ENCODE measurements at regions not wholly inside any gene's neighbourhood (a gene's known extent, or its start where the extent isn't known, plus 50 kb on each side); places are given as distances from the start of the nearest gene placed in this dataset.

GRCh38 chr12:16495196-16495595 is 110.8 kb downstream of the LMO3 start:
- no peaks in the 10 kb centered on the region for H3K9me3 Mint-ChIP-seq
- no peak overlapping the region for H3K4me3 Mint-ChIP-seq
- no peaks in the 10 kb centered on the region for H3K27me3 ChIP-seq (ENCODE audit: insufficient read depth, low read length)
- no peak overlapping the region for H2BK12ac ChIP-seq (ENCODE audit: insufficient read length, low read depth, low read length)
- no peak overlapping the region for H3K56ac ChIP-seq (ENCODE audit: insufficient read length, low read depth, low read length)
- H3K9ac ChIP-seq (ENCODE audit: extremely low read depth, insufficient read length, low read length): no peak overlapping the region
- H2BK20ac ChIP-seq (ENCODE audit: low read depth, low read length, poor library complexity, severe bottlenecking): no peak overlapping the region
- 0 out of 4 replicates have a peak, but pooled peaks cover 0 to 6% of the 10 kb centered on the region in 2 experiments for H3K4me1 Mint-ChIP-seq
- no peak overlapping the region for H3K27ac Mint-ChIP-seq
- no peak overlapping the region for H3K4me2 ChIP-seq (ENCODE audit: insufficient read depth, insufficient read length, low read length)
- H3K23me2 ChIP-seq (ENCODE audit: insufficient read length, low read depth, low read length, poor library complexity, severe bottlenecking): no peaks in the 10 kb centered on the region
- no peak overlapping the region for H3K4ac ChIP-seq (ENCODE audit: low read depth, low read length)
- no peaks in the 10 kb centered on the region for H3K27me3 Mint-ChIP-seq (ENCODE audit: low read depth)
- no peak overlapping the region for H3K18ac ChIP-seq (ENCODE audit: insufficient read length, low read depth, low read length)
- no peaks in the 10 kb centered on the region for H3K36me3 Mint-ChIP-seq (ENCODE audit: insufficient read depth in 1 of 3, low read depth in 3 of 3)
- no peak overlapping the region for H2BK120ac ChIP-seq (ENCODE audit: low read depth, low read length, poor library complexity, severe bottlenecking)
- no peaks in the 10 kb centered on the region for H3K79me2 ChIP-seq (ENCODE audit: insufficient read depth, low read length)
- H3K9me3 ChIP-seq (ENCODE audit: control insufficient read depth, low read depth, low read length): no peaks in the 10 kb centered on the region
- H3T11ph ChIP-seq (ENCODE audit: low read length): no peak overlapping the region
- no peak overlapping the region for H2BK5ac ChIP-seq (ENCODE audit: insufficient read length, low read length)
- H3K4me1 ChIP-seq (ENCODE audit: insufficient read depth, low read length): no peaks in the 10 kb centered on the region
- no peaks in the 10 kb centered on the region for H4K20me1 ChIP-seq (ENCODE audit: control insufficient read depth, insufficient read depth, insufficient read length)
- no peak for DNase-seq
- no peak overlapping the region for H3K23ac ChIP-seq (ENCODE audit: insufficient read length, low read depth, low read length)
- no peak overlapping the region for H4K5ac ChIP-seq (ENCODE audit: insufficient read length, low read depth, low read length)
- H3K27ac ChIP-seq (ENCODE audit: insufficient read length, low read depth, low read length): no peak overlapping the region
- no peak overlapping the region for H2AFZ ChIP-seq (ENCODE audit: low read length)
- WGBS (ENCODE audit: extremely low coverage, insufficient read length, low lambda C conversion rate): no CpG with 5 or more reads among the region's 1 CpG
- H4K91ac ChIP-seq (ENCODE audit: insufficient read length, low read depth, low read length): no peak overlapping the region
- H3K14ac ChIP-seq (ENCODE audit: insufficient read depth, low read length): no peak overlapping the region
- no peak overlapping the region for H2BK15ac ChIP-seq (ENCODE audit: low read depth, low read length)
- TF ChIP-seq, protein P1, sequence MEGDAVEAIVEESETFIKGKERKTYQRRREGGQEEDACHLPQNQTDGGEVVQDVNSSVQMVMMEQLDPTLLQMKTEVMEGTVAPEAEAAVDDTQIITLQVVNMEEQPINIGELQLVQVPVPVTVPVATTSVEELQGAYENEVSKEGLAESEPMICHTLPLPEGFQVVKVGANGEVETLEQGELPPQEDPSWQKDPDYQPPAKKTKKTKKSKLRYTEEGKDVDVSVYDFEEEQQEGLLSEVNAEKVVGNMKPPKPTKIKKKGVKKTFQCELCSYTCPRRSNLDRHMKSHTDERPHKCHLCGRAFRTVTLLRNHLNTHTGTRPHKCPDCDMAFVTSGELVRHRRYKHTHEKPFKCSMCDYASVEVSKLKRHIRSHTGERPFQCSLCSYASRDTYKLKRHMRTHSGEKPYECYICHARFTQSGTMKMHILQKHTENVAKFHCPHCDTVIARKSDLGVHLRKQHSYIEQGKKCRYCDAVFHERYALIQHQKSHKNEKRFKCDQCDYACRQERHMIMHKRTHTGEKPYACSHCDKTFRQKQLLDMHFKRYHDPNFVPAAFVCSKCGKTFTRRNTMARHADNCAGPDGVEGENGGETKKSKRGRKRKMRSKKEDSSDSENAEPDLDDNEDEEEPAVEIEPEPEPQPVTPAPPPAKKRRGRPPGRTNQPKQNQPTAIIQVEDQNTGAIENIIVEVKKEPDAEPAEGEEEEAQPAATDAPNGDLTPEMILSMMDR (conservative IDR thresholded peaks at IDR 0.05): no peak
- no peak overlapping the region for H2AK5ac ChIP-seq (ENCODE audit: insufficient read length, low read length)
- H4K8ac ChIP-seq (replicated peaks; ENCODE audit: insufficient read length, low read depth, low read length): no peak overlapping the region
- H3K79me1 ChIP-seq (ENCODE audit: insufficient read depth, low read depth, low read length, poor library complexity, severe bottlenecking): no peaks in the 10 kb centered on the region
